AG10803 (cell line): ENCODE measurements at regions not wholly inside any gene's neighbourhood (a gene's known extent, or its start where the extent isn't known, plus 50 kb on each side); places are given as distances from the start of the nearest gene placed in this dataset.

ENCODE experiments used
- DNase-seq: peaks from one replicate; pipeline ENCODE4 v3.0.0; 2010; ENCODE audit warnings: low read depth
- H3K4me3 ChIP-seq: 2 replicates; pipeline ENCODE4 v1.5.1; 2011; ENCODE audit warnings: mild to moderate bottlenecking, low read length, control low read depth
- TF ChIP-seq, protein P1 (sequence below): conservative IDR thresholded peaks from 2 replicates; pipeline ENCODE4 v1.5.1; 2011; ENCODE audit warnings: mild to moderate bottlenecking, low read length, control low read depth, inconsistent platforms

- H3K4me3 ChIP-seq: no peak overlapping the region
- TF ChIP-seq, protein P1, sequence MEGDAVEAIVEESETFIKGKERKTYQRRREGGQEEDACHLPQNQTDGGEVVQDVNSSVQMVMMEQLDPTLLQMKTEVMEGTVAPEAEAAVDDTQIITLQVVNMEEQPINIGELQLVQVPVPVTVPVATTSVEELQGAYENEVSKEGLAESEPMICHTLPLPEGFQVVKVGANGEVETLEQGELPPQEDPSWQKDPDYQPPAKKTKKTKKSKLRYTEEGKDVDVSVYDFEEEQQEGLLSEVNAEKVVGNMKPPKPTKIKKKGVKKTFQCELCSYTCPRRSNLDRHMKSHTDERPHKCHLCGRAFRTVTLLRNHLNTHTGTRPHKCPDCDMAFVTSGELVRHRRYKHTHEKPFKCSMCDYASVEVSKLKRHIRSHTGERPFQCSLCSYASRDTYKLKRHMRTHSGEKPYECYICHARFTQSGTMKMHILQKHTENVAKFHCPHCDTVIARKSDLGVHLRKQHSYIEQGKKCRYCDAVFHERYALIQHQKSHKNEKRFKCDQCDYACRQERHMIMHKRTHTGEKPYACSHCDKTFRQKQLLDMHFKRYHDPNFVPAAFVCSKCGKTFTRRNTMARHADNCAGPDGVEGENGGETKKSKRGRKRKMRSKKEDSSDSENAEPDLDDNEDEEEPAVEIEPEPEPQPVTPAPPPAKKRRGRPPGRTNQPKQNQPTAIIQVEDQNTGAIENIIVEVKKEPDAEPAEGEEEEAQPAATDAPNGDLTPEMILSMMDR: no peak
- no peak for DNase-seq
Measured at GRCh38 chr4:26215725-26216124, 105.1 kb upstream of the RBPJ start.

GRCh38 chr4:26217481-26217880 is 103.3 kb upstream of the RBPJ start:
- H3K4me3 ChIP-seq: no peak overlapping the region
- DNase-seq: peak; percentile 19
- TF ChIP-seq, protein P1: peak; percentile 31

DNA sequence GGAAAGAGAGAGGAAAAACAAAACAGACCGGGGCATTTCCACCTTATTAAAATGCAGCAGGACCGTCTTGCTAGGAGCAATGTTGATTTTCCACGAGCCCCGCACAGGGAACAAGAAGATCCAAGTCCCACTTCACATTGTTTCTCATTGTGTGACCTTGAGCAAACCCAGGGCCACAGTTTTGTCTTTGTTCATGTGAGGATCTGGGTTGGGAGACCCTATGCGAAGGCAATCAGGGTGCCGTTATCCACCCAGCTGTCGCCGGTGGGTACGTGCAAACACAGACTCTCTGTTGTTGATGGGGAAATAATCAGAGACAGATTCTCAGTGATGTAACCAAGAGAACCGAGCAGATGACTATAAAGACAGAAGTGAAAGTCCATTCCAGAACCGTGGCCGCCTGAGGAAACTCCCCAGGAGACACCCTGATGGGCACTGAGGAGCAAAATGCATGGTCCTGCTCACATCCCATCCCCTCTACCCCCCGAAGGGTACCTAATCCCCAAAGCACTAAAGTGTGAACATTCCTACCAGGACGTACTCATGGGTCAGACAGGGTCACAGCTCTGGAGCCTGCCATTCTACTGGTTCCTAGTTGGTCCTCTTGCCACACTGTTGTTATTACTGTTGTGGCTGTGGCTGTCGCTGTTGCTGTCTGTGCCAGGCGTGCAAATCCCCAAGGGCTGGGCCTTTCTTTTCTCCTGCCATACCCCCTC is 102.7 kb upstream of the RBPJ start:
- DNase-seq: peak; percentile 68
- TF ChIP-seq, protein P1: no peak
- peak overlapping the region; percentile 47 for H3K4me3 ChIP-seq

DNA sequence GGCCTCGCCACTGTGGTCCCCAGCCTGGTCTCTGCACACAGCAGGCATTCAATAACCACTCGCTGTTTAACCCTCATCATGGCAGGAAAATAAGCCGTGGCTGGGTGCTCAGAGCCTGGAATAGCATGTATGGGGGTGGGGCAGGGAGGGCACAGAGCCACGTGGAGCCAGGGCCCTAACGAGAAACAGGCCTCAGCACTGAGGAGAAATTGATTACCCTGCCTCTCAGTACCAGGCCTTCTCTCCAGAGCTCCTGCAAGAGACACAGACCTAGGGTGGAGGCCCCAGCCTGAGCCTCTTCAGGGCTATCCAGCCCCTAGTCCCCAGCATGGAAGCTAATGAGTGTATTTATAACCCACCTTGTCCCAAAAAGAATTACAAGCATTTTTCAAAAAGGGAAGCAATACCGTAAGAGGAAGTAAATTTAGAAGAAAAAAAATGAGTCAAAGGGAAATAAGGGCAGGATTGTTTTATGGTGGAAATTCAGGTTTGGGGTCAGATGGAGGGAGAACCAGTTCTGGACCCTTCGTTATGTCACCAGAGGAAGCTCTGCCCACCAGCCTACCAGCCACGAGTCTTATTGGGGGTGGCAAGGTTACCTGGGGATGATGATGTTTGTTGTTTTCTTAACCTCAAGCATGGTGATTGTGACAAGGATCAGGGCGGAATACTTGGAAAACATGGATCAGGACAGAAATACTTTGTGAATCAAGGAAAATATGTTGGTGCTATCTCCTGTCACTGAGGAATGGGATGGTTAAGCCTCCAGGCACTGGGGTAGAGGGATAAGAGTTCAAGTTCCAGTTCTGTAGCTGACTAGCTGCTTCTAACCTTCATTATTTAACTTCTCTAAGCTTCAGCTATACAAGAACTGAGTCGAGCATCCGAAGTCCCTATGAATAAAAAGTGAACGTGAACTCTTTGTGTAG is 101.9 kb upstream of the RBPJ start:
- DNase-seq: peak; percentile 35
- peak overlapping the region; percentile 47; the same call in 1 of the 2 replicates for H3K4me3 ChIP-seq
- TF ChIP-seq, protein P1: no peak

GRCh38 chr4:26220696-26221095 is 100.1 kb upstream of the RBPJ start:
- H3K4me3 ChIP-seq: no peak overlapping the region
- TF ChIP-seq, protein P1: no peak
- peak; percentile 64 for DNase-seq

DNA sequence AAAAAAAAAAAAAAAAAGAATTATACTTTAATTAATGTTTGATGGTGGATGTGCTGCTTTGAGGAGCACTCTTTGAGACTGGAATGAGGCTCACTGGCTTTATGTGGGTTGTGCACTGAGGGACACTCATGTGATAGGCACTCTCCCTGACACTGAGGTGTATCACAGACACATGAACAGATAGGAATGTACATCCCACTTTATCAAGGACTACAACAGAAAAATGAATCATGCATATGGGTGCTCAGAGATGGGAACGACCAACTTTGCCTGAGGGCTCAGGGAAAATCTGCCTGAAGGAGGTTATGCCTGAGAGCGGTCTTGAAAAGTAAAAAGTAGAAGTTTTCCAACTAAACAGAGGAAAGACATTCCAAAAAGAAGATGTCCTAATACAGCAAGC is 97.7 kb upstream of the RBPJ start:
- TF ChIP-seq, protein P1: no peak
- DNase-seq: peak; percentile 39
- H3K4me3 ChIP-seq: no peak overlapping the region
